Caco-2 (cell line): ENCODE measurements at regions not wholly inside any gene's neighbourhood (a gene's known extent, or its start where the extent isn't known, plus 50 kb on each side); places are given as distances from the start of the nearest gene placed in this dataset.

ENCODE experiments used
- BruUV-seq: library from RNA; stranded (reverse); fragments of 400-500 nt; replicated peaks from 2 replicates; lab custom pipeline; 2021; lab: Mats Ljungman, UMichigan
- CTCF ChIA-PET: fragments of 300-600 bp; sonication (Branson Sonifier 250); formaldehyde crosslinking; loops from one replicate; lab custom pipeline; 2022; ENCODE audit warnings: antibody characterized with exemption; lab: Charles Lee
- POLR2A ChIA-PET: fragments of 300-600 bp; sonication (Branson Sonifier 250); formaldehyde crosslinking; loops from one replicate; lab custom pipeline; 2022; ENCODE audit warnings: antibody characterized with exemption; lab: Charles Lee
- DNase-seq, 2 experiments: peaks; one replicate each; pipeline versions ENCODE4 v3.0.0 to v3.0.0-alpha.2; 2020 to 2022
- H3K27me3 ChIP-seq: replicated peaks from 2 replicates; pipeline ENCODE4 v1.6.0; 2011; ENCODE audit warnings: low read length; ENCODE audit not compliant: control insufficient read depth, insufficient read depth
- H3K36me3 ChIP-seq: 2 replicates; pipeline ENCODE4 v1.5.1; 2011; ENCODE audit warnings: low read length; ENCODE audit not compliant: control insufficient read depth, insufficient read depth
- H3K4me1 ChIP-seq: fragments of 250-450 bp; sonication (Bioruptor Pico); 2 replicates; pipeline ENCODE4 v1.5.1; 2020; ENCODE audit warnings: mild to moderate bottlenecking
- H3K4me3 ChIP-seq: 2 replicates; pipeline ENCODE4 v1.5.1; 2011; ENCODE audit warnings: low read depth, mild to moderate bottlenecking, control low read depth, low read length
- H3K9me3 ChIP-seq: fragments of 250-450 bp; sonication (Bioruptor Pico); 2 replicates; pipeline ENCODE4 v1.5.1; 2020; ENCODE audit warnings: mild to moderate bottlenecking, moderate library complexity
- H3K27ac Mint-ChIP-seq: one replicate; pipeline ENCODE4 v1.8.0; 2022; ENCODE audit warnings: mixed read lengths; ENCODE audit not compliant: unreplicated experiment
- H3K27me3 Mint-ChIP-seq: one replicate; pipeline ENCODE4 v1.8.0; 2022; ENCODE audit warnings: mixed read lengths; ENCODE audit not compliant: insufficient read depth, unreplicated experiment
- H3K36me3 Mint-ChIP-seq: one replicate; pipeline ENCODE4 v1.8.0; 2022; ENCODE audit warnings: mild to moderate bottlenecking, mixed read lengths; ENCODE audit not compliant: insufficient read depth, unreplicated experiment
- H3K4me1 Mint-ChIP-seq: one replicate; pipeline ENCODE4 v1.8.0; 2022; ENCODE audit warnings: low read depth, mixed read lengths; ENCODE audit not compliant: unreplicated experiment
- H3K4me3 Mint-ChIP-seq: one replicate; pipeline ENCODE4 v1.8.0; 2022; ENCODE audit warnings: mild to moderate bottlenecking, moderate library complexity, mixed read lengths; ENCODE audit not compliant: unreplicated experiment
- H3K9me3 Mint-ChIP-seq: one replicate; pipeline ENCODE4 v1.8.0; 2022; ENCODE audit warnings: mixed read lengths; ENCODE audit not compliant: unreplicated experiment
- intact Hi-C: fragments of 100-400 bp; cut with micrococcal nuclease; formaldehyde crosslinking; loops from one replicate; pipeline ENCODE4 v1.10.0; 2022; ENCODE audit not compliant: unreplicated experiment
- TF ChIP-seq, protein P1 (sequence below), 2 experiments: fragments of 200-600 bp in 1 of 2; IDR thresholded peaks; 1 replicate in 1 of 2; 2 replicates in 1 of 2; pipeline versions ENCODE4 v1.5.1 to v1.8.0; 2011 to 2022; ENCODE audit warnings: antibody characterized with exemption in 1 of 2, control low read depth in 1 of 2, inconsistent platforms in 1 of 2, low read depth in 1 of 2, low read length in 1 of 2, mild to moderate bottlenecking in 1 of 2, moderate library complexity in 1 of 2; ENCODE audit not compliant: insufficient read depth in 1 of 2, severe bottlenecking in 1 of 2, unreplicated experiment in 1 of 2

DNA sequence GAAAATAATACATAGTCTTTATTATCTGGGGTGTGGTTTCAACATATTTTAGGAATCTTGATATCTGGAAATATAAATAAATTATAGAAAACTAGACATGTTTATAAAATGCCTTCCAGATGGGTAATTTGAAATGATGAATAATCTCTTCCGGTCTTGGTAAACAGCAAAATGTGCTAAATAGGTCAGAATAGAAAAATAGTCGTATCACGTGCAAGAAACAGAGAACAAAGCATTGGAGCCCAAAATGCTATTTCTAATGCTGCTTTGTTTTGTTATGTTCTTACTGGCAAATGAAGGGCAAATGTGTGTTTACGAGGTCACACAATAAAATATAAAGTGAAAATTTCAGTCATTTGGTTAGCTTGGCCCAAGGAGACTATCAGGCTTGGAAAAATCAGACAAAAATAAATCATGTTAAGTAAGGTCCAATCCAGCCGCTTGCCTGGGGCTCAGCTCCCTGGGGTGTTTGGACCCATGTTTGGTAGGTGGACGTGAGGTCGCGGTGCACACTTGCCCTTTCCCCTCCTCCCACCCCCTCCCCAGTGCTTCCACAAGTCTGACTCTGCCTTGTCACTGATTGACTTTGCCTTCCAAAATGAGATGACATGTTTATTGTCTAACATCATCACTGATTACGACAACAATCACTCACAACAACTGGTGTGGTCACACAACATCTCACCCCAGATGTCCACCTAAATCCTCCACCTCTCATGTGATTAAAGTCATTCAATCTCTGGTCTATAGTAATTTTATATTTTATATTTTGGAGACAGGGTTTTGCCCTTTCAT lies 56.0 kb downstream of the RIN2 start:
- no peaks in the 10 kb centered on the region for H3K4me1 Mint-ChIP-seq
- no TSS peak for BruUV-seq

DNA sequence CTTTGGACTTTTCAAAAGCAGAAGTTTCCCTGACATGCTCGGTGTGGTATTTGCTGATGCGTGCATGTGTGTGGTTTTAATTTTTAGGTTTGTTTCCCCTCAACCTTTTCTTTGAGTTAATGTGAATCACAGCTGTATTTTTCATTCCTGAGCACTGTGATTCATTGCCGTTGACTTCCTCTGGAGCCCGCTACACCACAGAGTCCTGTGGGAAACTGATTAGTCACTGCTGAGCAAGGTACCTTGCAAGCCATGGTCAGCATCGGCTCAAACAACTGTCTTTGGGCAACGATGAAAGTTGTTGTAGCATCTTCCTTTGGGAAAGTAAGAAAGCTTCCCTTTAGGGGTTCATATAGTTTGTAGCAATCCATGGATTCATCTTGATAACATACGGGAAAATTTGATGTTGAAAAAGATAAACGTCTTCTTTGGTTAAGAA lies 57.5 kb downstream of the RIN2 start:
- Mint-ChIP-seq H3K36me3 (no peaks in the 10 kb centered on the region), H3K27me3 (no peaks in the 10 kb centered on the region), H3K4me3 (no peak overlapping the region), H3K27ac (no peak overlapping the region), H3K9me3 (no peaks in the 10 kb centered on the region), H3K4me1 (no peaks in the 10 kb centered on the region)
- TF ChIP-seq, protein P1, sequence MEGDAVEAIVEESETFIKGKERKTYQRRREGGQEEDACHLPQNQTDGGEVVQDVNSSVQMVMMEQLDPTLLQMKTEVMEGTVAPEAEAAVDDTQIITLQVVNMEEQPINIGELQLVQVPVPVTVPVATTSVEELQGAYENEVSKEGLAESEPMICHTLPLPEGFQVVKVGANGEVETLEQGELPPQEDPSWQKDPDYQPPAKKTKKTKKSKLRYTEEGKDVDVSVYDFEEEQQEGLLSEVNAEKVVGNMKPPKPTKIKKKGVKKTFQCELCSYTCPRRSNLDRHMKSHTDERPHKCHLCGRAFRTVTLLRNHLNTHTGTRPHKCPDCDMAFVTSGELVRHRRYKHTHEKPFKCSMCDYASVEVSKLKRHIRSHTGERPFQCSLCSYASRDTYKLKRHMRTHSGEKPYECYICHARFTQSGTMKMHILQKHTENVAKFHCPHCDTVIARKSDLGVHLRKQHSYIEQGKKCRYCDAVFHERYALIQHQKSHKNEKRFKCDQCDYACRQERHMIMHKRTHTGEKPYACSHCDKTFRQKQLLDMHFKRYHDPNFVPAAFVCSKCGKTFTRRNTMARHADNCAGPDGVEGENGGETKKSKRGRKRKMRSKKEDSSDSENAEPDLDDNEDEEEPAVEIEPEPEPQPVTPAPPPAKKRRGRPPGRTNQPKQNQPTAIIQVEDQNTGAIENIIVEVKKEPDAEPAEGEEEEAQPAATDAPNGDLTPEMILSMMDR (IDR thresholded peaks at IDR 0.05; ENCODE audit: insufficient read depth in 1 of 2, low read depth in 1 of 2, low read length in 1 of 2, severe bottlenecking in 1 of 2, unreplicated experiment in 1 of 2): no peak
- ChIA-PET POLR2A (no interaction called here), CTCF (no interaction called here)
- no peaks in the 10 kb centered on the region; the same call in 1 of the 2 replicates for H3K36me3 ChIP-seq
- no peaks in the 10 kb centered on the region for H3K4me1 ChIP-seq
- intact Hi-C loops: no loop called here
- BruUV-seq: no TSS peak
- H3K9me3 ChIP-seq: no peaks in the 10 kb centered on the region; the same call in 1 of the 2 replicates
- no peak for DNase-seq
- H3K4me3 ChIP-seq: no peak overlapping the region
- H3K27me3 ChIP-seq: no peaks in the 10 kb centered on the region

More for the DNA sequence above, 56.0 kb downstream of the RIN2 start:
- Histone ChIP-seq H3K4me1 (no peaks in the 10 kb centered on the region), H3K4me3 (no peak overlapping the region), H3K36me3 (no peaks in the 10 kb centered on the region; the same call in 1 of the 2 replicates), H3K9me3 (no peaks in the 10 kb centered on the region), H3K27me3 (no peaks in the 10 kb centered on the region)
- intact Hi-C loops: no loop called here
- ChIA-PET CTCF (no interaction called here), POLR2A (no interaction called here)
- TF ChIP-seq, protein P1 (IDR thresholded peaks at IDR 0.05; ENCODE audit: insufficient read depth in 1 of 2, low read depth in 1 of 2, low read length in 1 of 2, severe bottlenecking in 1 of 2, unreplicated experiment in 1 of 2): no peak
- H3K4me3 Mint-ChIP-seq: no peak overlapping the region
- no peaks in the 10 kb centered on the region for H3K36me3 Mint-ChIP-seq
- no peak overlapping the region for H3K27ac Mint-ChIP-seq
- H3K27me3 Mint-ChIP-seq: no peaks in the 10 kb centered on the region
- DNase-seq: no peak
- no peaks in the 10 kb centered on the region for H3K9me3 Mint-ChIP-seq

DNA sequence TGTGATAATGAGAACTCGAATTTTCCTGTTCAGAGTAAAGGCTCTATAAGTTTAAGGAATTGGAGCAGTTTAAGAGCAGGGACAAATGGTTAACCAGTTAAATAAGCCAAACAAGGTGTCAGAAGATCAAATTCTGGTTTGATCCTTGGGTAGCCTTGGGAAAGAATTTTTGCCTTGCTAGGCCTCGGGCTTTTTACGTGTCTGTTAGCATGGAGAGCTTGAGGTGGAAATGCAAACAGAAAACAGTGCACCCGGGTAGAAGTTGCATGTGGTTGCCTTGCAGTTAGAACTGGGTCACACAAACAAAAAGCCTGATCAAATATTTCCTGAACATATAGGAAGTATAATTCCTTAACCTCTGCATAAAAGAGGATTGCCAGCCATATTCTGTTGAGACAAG lies 58.3 kb downstream of the RIN2 start:
- Histone ChIP-seq H3K27me3 (no peaks in the 10 kb centered on the region), H3K4me3 (no peak overlapping the region), H3K4me1 (no peaks in the 10 kb centered on the region), H3K9me3 (no peaks in the 10 kb centered on the region; the same call in 1 of the 2 replicates), H3K36me3 (no peaks in the 10 kb centered on the region; the same call in 1 of the 2 replicates)
- H3K27ac Mint-ChIP-seq: no peak overlapping the region
- H3K4me3 Mint-ChIP-seq: no peak overlapping the region
- H3K9me3 Mint-ChIP-seq: no peaks in the 10 kb centered on the region
- H3K36me3 Mint-ChIP-seq: no peaks in the 10 kb centered on the region
- H3K27me3 Mint-ChIP-seq: no peaks in the 10 kb centered on the region
- H3K4me1 Mint-ChIP-seq: peaks cover 3% of the 10 kb centered on the region
- DNase-seq: no peak
- intact Hi-C loops: no loop called here
- BruUV-seq: no TSS peak
- TF ChIP-seq, protein P1 (IDR thresholded peaks at IDR 0.05; ENCODE audit: insufficient read depth in 1 of 2, low read depth in 1 of 2, low read length in 1 of 2, severe bottlenecking in 1 of 2, unreplicated experiment in 1 of 2): no peak
- POLR2A ChIA-PET: no interaction called here
- CTCF ChIA-PET: no interaction called here
